Stomach smooth muscle (tissue), 2 donors: ENCODE measurements at regions not wholly inside any gene's neighbourhood (a gene's known extent, or its start where the extent isn't known, plus 50 kb on each side); places are given as distances from the start of the nearest gene placed in this dataset.
A peak's percentile ranks its signal among the peaks of the same experiment; 100 is the strongest.

Experiments
- H3K27ac ChIP-seq: one replicate; pipeline ENCODE4 v1.7.0; 2013; ENCODE audit warnings: mild to moderate bottlenecking, low read length, inconsistent platforms
- H3K27me3 ChIP-seq, 2 donors: one replicate each; pipeline ENCODE4 v1.7.0; 2013; ENCODE audit warnings: low read length in 2 of 2; ENCODE audit not compliant: insufficient read depth in 2 of 2, control insufficient read depth in 1 of 2
- H3K36me3 ChIP-seq, 2 donors: one replicate each; pipeline ENCODE4 v1.7.0; 2013; ENCODE audit warnings: low read length in 2 of 2; ENCODE audit not compliant: control insufficient read depth in 2 of 2, insufficient read depth in 2 of 2
- H3K4me1 ChIP-seq: one replicate; pipeline ENCODE4 v1.7.0; 2013; ENCODE audit warnings: low read length; ENCODE audit not compliant: control insufficient read depth, insufficient read depth
- H3K4me3 ChIP-seq, 2 donors: one replicate each; pipeline ENCODE4 v1.7.0; 2013; ENCODE audit warnings: low read length in 2 of 2
- H3K9ac ChIP-seq, 2 donors: one replicate each; pipeline ENCODE4 v1.7.0; 2013; ENCODE audit warnings: low read length in 2 of 2, mild to moderate bottlenecking in 1 of 2
- H3K9me3 ChIP-seq, 2 donors: one replicate each; pipeline ENCODE4 v1.7.0; 2013; ENCODE audit warnings: low read length in 2 of 2; ENCODE audit not compliant: control insufficient read depth in 2 of 2
- donor health status: healthy.
- donor health status: Pancreatic carcinoma.

DNA sequence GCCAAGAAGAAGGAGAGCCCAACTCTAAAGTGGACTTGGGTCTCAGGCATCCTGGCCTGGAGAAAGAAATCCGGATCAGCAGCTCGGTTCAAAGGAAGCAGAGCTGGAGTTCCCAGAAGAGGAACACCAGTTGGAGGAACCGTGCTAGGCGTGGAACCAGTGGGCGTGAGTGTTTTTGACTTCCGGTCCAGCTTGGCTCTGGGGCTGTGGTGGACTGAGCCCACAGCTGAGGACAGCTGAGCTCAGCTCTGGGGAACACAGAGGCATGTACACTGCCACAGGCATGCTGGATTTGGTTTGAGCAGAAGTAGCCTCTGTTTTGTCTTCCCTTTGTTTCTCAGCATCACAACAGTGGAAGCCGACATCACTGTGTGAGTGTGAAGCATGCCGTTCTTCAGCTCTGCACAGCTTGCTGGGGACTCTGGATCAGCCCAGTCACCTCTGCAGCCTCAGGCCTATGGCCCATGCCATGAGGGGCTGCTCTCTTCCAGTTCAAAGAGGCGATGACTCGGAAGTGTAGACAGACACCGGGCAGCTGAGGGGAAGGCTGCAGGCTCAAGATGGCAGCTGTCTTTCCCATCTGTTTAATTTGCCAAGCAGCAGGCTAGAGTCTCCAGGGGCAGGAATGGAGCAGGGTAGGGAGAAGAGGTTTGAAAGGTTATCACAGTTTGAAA, 185.8 kb upstream of the UBE3A start:
- Histone ChIP-seq H3K27me3 (no peaks in the 10 kb centered on the region), H3K27ac (no peak overlapping the region), H3K9me3 (no peaks in the 10 kb centered on the region), H3K4me3 (no peak overlapping the region), H3K4me1 (no peaks in the 10 kb centered on the region), H3K36me3 (no peaks in the 10 kb centered on the region), H3K9ac (no peak overlapping the region)

DNA sequence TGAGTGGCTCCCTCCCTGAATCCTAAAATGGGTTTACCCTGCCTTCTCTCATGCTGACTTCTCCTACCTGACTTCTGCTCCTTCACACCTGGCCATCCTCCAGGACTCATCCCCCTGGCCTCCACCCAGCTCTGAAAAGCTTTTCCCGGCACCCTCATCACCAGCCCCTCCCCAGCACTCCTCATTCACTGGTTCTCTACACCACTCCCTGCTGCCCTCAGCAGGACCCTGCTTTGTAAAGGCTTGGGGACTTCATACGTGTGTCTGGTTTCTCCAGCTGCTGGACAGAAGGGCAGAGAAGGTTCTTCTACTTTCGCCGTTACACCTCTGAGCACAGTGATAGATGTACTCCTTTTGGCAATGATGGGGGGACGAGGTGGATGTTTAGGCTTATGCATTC, 184.9 kb upstream of the UBE3A start:
- H3K27me3 ChIP-seq: no peaks in the 10 kb centered on the region
- H3K27ac ChIP-seq: no peak overlapping the region
- H3K9ac ChIP-seq: no peak overlapping the region
- no peaks in the 10 kb centered on the region for H3K36me3 ChIP-seq
- no peak overlapping the region for H3K4me3 ChIP-seq
- H3K4me1 ChIP-seq: no peaks in the 10 kb centered on the region
- H3K9me3 ChIP-seq: no peaks in the 10 kb centered on the region

DNA sequence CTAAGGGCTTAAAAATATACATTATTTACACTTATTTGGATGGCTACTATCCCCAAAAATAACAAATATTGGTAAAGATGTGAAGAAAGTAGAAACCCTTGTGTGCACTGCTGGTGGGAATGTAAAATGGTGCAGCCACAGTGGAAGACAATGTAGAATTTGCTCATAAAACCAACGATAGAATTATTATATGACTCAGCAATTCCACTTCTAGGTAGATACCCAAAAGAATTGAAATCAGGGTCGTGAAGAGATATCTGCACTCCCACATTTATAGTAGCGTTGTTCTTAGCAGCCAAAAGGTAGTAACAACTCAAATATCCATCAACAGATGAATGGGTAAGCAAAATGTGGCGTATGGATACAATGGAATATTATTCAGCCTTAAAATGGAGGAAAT, 181.6 kb upstream of the UBE3A start:
- Histone ChIP-seq H3K27me3 (no peaks in the 10 kb centered on the region), H3K4me3 (no peak overlapping the region), H3K27ac (no peak overlapping the region), H3K9ac (no peak overlapping the region), H3K36me3 (no peaks in the 10 kb centered on the region), H3K4me1 (no peaks in the 10 kb centered on the region), H3K9me3 (peaks cover 0 to 2% of the 10 kb centered on the region in 2 donors)

DNA sequence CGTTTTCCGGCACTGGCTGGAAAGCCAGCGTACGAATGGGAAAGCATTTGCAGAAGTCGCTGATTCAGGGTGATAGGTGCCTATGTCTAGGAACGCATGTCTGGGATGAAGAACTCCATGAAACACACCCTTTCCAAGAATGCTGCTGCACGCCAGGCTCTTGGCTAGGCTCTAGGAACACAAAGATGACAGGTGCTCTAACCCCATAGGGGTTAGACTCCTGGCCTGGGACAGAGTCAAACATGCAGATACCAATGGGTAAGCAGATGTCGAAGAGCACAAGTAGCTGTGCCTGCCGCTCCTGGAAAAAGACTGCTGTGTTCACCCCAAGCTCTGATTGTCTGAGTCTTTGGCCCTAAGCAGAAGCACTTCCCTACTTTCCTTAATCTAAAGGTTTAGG, 180.9 kb upstream of the UBE3A start:
- no peak overlapping the region for H3K9ac ChIP-seq
- H3K27me3 ChIP-seq: no peaks in the 10 kb centered on the region
- no peak overlapping the region for H3K4me3 ChIP-seq
- no peak overlapping the region for H3K27ac ChIP-seq
- H3K36me3 ChIP-seq: no peaks in the 10 kb centered on the region
- H3K4me1 ChIP-seq: no peaks in the 10 kb centered on the region
- H3K9me3 ChIP-seq: peaks cover 0 to 2% of the 10 kb centered on the region in 2 donors

DNA sequence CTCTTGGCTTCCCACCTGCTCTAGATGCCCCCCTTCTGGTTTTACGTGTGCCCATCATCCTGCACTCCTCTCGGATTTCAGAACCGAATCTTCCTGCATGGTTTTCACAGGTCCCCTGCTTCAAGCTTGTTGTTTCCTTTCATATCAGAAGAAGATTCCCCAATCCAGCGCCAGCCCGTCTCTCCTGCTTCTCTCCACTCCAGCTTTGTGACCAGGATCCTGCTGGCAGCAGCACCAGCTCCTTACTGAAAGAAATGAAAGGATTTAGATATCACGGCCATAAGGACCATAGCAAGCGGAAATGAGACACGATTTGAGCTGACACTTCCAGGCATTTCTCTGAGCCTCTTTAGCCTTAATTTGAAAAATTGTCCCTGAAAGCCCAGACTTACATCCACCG, 180.3 kb upstream of the UBE3A start:
- Histone ChIP-seq H3K9ac (no peak overlapping the region), H3K9me3 (peaks cover 0 to 2% of the 10 kb centered on the region in 2 donors), H3K27me3 (no peaks in the 10 kb centered on the region), H3K4me1 (no peaks in the 10 kb centered on the region), H3K27ac (no peak overlapping the region), H3K36me3 (no peaks in the 10 kb centered on the region), H3K4me3 (no peak overlapping the region)

DNA sequence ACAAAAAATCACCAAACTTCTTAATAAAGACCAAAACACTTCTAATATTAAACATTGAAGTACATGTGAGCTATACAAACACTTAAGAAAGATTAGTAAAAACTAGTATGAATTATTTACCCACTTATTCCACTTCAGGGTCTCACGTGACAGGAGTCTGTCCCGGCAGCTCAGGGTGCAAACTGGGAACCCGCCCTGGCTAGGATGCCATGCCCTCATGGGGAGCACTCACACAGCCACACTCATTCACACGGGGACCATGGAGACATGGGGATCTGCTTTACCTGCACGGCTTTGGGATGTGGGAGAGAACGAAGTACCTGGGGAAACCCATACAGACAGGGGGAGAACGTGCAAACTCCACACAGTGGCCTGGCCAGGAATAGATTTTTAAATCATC, 179.3 kb upstream of the UBE3A start:
- H3K9ac ChIP-seq: no peak overlapping the region
- H3K9me3 ChIP-seq: peaks cover 0 to 2% of the 10 kb centered on the region in 2 donors
- no peak overlapping the region for H3K4me3 ChIP-seq
- no peaks in the 10 kb centered on the region for H3K27me3 ChIP-seq
- H3K36me3 ChIP-seq: no peaks in the 10 kb centered on the region
- H3K27ac ChIP-seq: no peak overlapping the region
- H3K4me1 ChIP-seq: no peaks in the 10 kb centered on the region

DNA sequence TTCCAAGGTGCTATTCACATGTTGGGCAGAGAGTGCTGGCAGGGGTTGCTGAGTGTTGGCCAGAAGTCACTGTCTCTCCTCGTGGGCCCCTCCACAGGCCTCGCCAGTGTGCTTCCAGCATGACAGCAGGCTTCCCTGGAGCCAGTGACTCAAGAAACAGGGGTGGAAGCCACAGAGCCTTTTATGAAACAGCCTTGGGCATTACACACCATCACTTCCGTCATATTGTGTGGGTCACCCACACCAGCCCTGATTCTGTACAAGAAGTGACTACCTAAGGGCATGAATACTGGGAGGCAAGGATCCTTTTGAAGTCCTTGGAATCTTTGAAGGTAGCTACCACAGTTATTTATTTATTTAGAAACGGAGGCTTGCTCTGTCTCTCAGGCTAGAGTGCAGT, 177.6 kb upstream of the UBE3A start:
- Histone ChIP-seq H3K4me1 (peaks cover 6% of the 10 kb centered on the region), H3K9me3 (peaks cover 0 to 2% of the 10 kb centered on the region in 2 donors), H3K27ac (no peak overlapping the region), H3K27me3 (no peaks in the 10 kb centered on the region), H3K4me3 (no peak overlapping the region), H3K36me3 (no peaks in the 10 kb centered on the region), H3K9ac (no peak overlapping the region)

DNA sequence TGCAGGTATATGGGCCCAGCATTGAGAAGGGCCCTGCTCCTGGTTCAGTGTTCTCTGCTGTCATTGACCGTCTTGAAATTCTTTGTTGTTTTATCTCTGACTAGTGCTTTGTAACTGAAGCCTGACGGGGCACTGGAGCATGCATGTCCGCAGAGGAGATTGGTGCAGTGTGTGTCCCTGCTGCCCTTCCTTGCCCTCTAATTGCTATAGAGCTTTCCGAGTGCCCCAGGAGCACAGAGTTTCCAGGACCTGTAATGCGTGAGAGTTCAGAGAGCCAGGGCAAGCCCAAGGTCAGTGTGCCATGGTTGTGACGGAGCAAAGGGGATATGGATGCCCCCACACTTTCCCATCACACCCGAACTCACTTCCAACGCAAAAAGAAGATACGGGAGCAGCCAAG, 174.3 kb upstream of the UBE3A start:
- no peak overlapping the region for H3K4me3 ChIP-seq
- H3K9me3 ChIP-seq: peaks cover 0 to 2% of the 10 kb centered on the region in 2 donors
- no peak overlapping the region for H3K27ac ChIP-seq
- no peaks in the 10 kb centered on the region for H3K36me3 ChIP-seq
- no peak overlapping the region for H3K9ac ChIP-seq
- peaks cover 18% of the 10 kb centered on the region for H3K4me1 ChIP-seq
- H3K27me3 ChIP-seq: no peaks in the 10 kb centered on the region

DNA sequence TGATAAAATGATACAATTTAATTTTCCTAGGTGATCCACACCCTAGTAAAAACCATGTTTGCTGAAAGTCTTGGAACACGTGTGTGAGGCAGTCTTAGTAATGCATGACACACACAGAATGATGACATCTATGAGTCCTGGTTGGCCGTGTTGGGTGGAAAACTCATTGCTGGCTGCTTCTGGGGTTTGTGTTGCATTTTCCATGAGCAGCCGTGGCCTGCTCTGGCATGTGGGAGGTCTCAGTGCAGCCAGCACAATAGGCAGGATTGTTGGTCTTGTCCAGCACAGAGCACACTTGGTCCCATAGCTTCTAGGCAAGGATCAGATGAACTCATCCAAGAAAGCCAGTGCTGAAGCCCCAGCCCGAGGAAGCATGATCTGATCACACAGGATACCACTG, 172.8 kb upstream of the UBE3A start:
- Histone ChIP-seq H3K27me3 (no peaks in the 10 kb centered on the region), H3K9me3 (no peaks in the 10 kb centered on the region), H3K36me3 (no peaks in the 10 kb centered on the region), H3K27ac (no peak overlapping the region), H3K9ac (no peak overlapping the region), H3K4me1 (peaks cover 18% of the 10 kb centered on the region), H3K4me3 (no peak overlapping the region)

DNA sequence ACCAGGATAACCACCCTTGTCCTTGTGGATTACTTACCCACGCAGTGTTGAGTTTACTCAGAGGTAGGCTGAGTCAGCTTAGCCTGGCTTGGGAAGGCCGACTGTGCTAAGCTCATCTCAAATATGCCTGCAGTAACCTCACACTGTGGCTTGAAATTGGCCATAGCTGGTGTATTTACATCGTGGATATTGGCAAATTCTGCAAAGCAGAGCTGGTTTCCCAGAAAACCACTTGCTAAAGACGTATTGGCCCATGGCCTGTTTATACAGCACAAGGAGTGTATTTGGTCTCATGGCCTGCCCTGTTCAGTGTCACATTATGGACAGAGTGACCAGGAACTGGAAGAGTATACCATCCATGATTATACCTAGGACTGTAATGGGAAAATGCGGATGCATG, 170.5 kb upstream of the UBE3A start:
- no peaks in the 10 kb centered on the region for H3K27me3 ChIP-seq
- no peak overlapping the region for H3K9ac ChIP-seq
- H3K9me3 ChIP-seq: no peaks in the 10 kb centered on the region
- peak overlapping the region; percentile 60 for H3K27ac ChIP-seq
- H3K36me3 ChIP-seq: no peaks in the 10 kb centered on the region
- no peak overlapping the region for H3K4me3 ChIP-seq
- H3K4me1 ChIP-seq: peaks cover 18% of the 10 kb centered on the region

DNA sequence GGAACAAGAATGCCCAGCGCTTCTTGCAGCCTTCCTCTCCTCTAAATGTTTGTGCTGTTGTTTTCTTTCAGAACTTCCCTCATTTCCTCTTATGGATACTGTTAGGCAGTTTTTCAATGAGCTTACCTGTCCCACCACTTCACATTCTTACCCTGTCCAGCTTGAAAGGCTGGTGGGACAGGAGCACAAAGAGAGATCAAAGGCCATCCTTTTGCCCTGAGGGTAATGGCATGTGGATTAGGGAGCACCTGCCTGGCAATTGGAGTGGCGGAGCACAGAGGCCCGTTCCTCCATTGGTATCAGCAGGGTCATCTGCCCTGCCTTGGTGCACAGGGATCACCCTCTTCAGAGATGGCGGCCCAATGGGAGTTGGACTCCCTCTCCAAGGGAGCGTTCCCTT, 170.1 kb upstream of the UBE3A start:
- H3K4me1 ChIP-seq: peaks cover 18% of the 10 kb centered on the region
- peak overlapping the region; percentile 60 for H3K27ac ChIP-seq
- no peaks in the 10 kb centered on the region for H3K27me3 ChIP-seq
- no peak overlapping the region for H3K9ac ChIP-seq
- no peak overlapping the region for H3K4me3 ChIP-seq
- no peaks in the 10 kb centered on the region for H3K9me3 ChIP-seq
- no peaks in the 10 kb centered on the region for H3K36me3 ChIP-seq
